H1 (cell line): ENCODE measurements at regions not wholly inside any gene's neighbourhood (a gene's known extent, or its start where the extent isn't known, plus 50 kb on each side); places are given as distances from the start of the nearest gene placed in this dataset.

ENCODE experiments used
- BRCA1 ChIP-seq: IDR thresholded peaks from 2 replicates; pipeline ENCODE4 v1.6.1; 2012; ENCODE audit warnings: low read depth, low read length, improper control_type of control experiment
- EGR1 ChIP-seq: IDR thresholded peaks from 2 replicates; pipeline ENCODE4 v1.6.1; 2011; ENCODE audit warnings: low read depth, low read length, borderline replicate concordance
- GABPA ChIP-seq: IDR thresholded peaks from 2 replicates; pipeline ENCODE4 v1.6.1; 2011; ENCODE audit warnings: mild to moderate bottlenecking, low read length, moderate library complexity, borderline replicate concordance; ENCODE audit not compliant: insufficient read depth
- GTF2F1 ChIP-seq: IDR thresholded peaks from 2 replicates; pipeline ENCODE4 v1.6.1; 2012; ENCODE audit warnings: low read depth, low read length, improper control_type of control experiment, borderline replicate concordance
- MAFK ChIP-seq: IDR thresholded peaks from 2 replicates; pipeline ENCODE4 v1.6.1; 2012; ENCODE audit warnings: low read depth, mild to moderate bottlenecking, improper control_type of control experiment, low read length
- RXRA ChIP-seq: IDR thresholded peaks from 2 replicates; pipeline ENCODE4 v1.6.1; 2011; ENCODE audit warnings: low read depth, mild to moderate bottlenecking, low read length, moderate library complexity; ENCODE audit not compliant: insufficient read depth

- TF ChIP-seq RXRA (no peak), EGR1 (no peak), BRCA1 (no peak), MAFK (no peak), GABPA (no peak), GTF2F1 (no peak)
These were observed 368.9 kb downstream of the PID1 start (continued) for GRCh38 chr2:228902176-228902575.
